ENCODE measurements at regions not wholly inside any gene's neighbourhood (a gene's known extent, or its start where the extent isn't known, plus 50 kb on each side); places are given as distances from the start of the nearest gene placed in this dataset.
A peak's percentile ranks its signal among the peaks of the same experiment; 100 is the strongest.

DNA sequence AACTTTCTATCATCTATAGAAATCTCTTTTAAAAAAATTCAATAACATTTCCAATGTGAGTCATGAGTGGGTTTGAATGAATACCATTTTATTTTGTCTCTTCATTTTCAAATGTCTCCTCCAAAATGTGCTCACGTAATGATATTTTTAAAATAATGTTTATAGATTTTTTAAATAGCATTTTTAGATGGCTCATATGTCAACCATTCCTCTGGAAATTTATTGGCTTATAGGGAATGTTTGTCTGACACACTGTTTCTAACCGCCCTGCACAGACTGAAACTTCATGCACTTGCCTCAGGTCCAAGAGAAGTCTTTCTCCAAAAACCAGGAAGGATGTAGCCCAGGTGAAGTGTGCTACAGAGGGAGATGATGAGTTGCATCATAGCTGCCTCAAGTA lies 88.8 kb upstream of the PLEKHG7 start:
- no peak for DNase-seq

DNA sequence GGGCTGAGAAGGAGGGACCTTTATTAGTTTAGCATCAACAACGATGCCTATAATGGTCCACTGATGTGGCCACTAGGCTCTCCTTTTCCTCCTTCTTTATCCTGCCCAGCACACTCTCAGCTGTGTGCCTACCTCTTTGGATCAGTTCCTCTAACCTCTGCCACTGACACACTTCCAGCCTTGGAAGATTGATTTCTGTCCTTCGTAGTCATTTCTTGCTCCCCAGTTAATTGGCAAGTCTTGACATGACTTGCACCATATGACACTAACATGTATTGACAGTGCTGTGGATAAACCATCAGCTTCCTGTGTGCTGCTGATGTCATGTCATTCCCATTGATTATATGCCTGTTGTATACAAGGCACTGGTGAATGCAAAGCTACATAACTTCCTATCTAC lies 90.2 kb upstream of the PLEKHG7 start:
- no peak for DNase-seq

DNA sequence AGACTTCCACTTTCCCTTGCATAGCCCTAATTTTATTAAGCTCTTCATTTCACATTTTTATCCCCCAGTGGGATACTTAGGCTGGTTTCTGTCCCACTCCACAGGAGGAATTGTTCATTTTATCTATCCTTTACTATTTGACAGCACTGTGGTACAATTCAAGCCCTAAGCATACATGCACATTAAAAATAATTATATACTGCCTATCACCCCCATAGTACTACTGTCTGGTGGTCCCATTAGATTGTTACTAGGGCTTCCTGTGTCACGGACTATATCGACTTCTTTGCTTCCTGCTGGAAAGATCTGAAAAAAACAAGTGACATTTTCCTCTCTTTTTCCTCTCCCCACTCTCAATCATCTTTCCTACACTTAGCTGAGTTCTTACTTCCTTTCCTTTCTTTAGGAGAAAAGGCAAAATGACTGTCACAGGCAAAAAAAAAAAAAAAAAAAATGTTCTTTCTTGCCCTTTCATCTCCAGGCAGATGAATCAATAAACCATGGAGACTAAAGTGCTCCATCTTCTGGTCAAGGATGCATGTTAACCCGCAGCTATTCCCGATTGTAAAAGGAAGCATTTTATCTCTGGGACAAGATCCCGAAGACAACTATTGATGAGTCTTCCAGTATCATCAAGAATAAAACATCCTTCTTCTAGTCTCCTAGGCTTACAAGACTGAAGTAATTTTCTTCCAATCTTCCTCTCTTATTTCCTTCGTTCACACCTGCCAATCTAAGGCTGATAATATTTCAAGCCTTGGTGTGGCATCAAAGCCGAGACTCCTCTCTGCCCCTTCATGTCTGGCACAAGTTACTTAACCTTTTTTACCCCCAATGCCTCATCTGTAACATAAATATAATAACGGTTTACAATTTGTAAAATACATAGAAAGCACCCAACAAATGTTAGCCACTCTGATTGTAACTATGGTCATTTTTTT lies 94.4 kb upstream of the PLEKHG7 start:
- DNase-seq, result peak; percentile 43

DNA sequence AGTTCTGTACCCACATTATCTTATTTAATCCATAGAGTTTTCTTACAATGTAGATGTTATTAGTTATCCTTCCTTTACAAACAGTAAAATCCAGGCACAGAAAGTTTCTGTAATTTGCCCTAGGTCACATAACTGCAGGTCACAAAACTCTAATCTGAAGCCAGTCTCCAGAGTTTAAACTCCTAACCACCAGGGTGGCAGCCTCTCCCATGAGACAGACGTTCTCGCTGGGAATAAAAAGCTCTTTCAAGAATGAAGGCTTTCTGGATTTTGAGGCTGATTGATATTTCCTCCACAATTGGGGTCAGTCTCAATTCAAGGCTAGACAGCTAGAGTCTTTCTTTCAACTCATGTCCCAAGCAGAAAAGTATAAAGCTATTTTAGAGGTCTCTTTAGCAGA lies 95.8 kb upstream of the PLEKHG7 start:
- no peak for DNase-seq

DNA sequence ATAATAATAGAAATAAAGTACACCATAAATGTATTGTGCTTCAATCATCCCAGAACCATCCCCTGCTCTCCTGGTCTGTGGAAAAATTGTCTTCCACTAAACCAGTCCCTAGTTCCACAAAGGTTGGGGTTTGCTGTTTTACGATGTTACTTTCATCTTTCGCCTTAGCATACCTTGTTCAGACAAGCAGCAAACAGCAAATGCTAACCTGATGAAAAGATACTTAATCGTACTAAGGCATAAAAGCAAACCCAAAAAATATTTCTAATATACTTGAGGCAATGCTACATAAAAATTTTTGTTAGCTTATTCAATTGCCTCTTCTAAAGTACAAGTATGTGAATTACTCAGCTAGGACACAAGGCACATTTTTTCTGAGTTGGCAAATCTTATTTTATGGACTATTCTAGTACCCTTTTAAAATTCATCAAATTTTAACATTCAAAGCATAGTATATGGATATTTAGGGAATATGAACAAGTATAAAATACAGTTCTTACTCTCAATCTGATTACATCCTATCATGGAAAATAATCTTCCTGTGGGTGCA lies 97.1 kb upstream of the PLEKHG7 start:
- DNase-seq, result no peak

DNA sequence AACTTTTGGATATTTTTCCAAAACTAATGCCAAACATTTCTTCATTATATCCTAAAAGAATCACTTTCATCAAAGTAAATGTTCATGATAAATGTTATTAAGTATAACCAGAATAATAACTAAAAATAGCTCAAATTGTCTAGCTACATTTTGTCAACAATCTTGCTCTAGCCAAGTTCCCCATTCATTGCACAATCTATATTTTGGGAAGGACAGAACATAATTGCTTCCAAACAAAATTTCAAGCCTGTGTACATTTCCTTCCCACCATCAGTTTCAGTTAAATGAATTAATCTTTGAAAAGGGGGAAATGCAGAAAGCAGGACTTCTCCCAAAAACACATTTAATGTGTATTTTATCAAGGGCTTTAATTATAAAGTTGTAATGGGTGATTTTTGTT lies 98.0 kb upstream of the PLEKHG7 start:
- DNase-seq, result no peak

DNA sequence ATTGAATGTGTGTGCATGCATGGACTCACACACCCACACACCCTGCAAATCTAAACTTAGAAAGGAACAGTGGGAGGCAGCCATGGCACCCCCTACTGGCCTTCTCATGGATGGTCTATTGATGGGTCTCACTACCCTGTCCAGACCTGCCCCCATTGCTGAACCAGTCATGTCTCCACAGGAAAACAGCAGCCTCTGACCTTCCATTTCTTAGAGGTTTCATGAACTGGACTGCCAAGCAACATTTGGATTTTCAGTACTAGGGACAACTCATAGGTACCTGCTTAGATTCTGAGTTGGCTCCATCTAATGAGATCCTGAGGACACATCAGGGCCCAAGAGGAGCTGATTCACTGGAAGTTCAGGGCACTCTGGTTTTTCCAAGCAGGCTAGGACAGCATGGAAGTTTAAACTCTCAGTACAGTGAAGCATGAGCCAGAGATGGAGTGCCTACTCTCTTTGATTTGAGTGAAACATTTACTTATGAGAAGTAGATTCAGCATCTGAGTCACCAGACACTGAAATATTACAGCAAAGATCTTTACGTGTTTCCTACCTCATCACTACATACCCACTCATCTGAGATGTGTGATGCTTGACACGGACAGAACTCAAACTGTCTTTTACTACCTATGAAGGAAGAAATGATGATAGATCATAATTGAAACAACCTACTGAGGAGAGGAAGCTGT lies 98.9 kb upstream of the PLEKHG7 start:
- no peak for DNase-seq

DNA sequence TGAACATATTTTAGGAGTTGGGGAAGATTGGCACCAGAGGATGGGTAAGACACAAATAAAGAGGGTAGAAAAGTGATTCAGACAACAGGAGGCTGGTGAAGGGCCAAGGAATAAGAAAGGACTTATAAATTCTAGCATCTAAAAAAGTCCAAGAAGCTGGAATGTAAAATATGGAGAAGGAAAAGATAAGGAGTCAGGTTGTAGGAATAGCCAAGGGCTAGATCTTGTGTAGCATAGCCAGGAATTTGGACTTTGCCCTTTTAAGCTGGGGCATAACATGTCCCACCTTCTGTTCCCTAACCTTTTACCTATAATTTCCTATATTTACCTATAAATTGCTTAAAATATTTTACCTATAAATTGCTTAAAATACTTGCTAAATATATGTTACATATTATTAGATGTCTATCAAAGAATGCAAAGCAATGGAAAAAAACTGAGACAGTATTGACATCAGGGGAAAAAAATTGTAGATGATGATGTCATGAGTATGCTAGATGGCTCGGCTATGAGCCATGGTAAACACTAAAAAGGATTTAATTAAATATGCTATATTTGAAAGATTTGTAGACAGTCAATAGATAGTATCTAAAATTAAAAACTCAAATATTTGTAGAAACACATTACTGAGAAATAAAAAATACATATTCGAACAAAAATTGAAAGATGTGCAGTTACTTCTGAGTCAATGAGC lies 99.7 kb upstream of the PLEKHG7 start:
- no peak for DNase-seq

DNA sequence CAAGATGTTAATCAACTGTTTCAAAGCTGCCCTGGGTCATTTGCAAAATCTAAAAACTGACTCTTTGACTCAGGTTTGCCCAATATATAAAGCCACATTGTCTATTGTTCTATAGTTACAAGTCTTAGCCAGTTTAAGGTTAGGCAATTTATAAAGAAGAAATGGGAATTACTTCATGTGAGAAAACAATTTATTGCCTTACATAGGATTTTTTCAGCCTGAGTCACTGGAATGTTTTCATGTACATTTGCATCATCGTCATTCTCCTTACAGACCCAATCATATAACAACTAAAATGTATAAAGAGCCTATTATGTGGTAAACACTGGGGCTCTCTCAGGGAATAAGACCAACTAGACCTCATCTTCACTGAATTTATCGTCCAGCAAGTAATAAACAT lies 100.3 kb upstream of the PLEKHG7 start:
- DNase-seq, result no peak

DNA sequence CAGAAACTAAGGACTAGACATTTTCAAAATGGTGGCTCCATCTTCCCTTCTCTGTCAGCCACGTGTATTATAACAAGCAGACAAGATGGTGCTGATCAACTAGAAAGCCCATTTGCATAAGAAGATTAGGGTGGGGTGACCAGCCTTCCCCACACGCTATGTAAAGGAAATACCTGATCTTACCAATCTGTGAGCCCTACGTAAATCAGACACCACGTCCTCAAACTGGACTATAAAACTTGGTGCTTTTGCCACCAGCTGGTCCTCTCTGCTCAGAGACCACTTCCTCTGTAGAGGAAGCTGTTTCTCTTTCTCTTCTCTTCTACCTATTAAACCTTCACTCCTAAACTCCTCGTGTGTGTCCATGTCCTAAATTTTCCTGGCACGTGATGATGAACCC lies 101.1 kb upstream of the PLEKHG7 start:
- DNase-seq, result no peak

DNA sequence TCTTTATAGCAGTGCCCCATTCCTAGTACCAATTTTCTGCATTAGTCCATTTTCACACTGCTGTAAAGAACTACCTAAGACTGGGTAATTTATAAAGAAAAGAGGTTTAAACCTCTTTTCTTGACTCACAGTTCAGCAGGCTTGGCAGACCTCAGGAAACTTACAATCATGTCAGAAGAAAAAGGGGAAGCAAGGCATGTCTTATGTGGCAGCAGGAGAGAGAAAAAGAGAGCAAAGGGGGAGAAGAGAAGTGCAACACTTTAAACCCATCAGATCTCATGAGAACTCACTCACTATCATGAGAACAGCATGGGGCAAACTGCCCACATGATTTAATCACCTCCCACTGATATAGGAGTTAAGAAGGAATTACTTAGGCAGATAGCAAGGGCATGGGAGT lies 101.6 kb upstream of the PLEKHG7 start:
- no peak for DNase-seq

DNA sequence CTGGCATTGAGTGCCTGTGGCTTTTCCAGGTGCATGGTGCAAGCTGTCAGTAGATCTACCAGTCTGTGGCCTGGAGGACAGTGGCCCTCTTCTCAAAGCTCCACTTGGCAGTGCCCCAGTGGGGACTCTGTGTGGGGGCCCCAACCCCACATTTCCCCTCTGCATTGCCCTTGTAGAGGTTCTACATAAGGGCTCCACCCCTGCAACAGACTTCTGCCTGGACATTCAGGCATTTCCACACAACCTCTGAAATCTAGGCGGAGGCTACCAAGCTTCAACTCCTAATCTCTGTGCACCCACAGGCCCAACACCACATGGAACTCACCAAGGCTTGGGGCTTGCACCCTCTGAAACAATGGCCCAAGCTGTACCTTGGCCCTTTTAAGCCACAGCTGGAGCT lies 102.7 kb upstream of the PLEKHG7 start:
- no peak for DNase-seq

DNA sequence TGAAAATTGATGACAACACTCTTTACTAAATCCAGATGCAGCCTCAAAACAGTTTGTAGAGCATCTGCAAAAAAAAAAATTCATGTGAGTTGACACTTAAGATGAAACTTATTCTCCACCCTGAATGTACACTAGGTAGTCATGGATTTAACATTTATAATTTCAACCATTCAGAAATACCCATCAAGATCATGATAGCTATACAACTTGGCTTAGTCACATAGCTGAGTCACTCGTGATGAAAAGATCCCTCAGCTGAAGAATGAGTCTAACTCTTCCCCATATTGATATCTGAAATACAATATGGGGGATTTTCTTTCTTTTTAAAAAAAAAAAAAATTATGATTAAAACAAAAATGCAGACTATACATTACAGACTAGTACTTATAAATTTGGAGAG lies 104.8 kb upstream of the PLEKHG7 start:
- DNase-seq, result no peak

DNA sequence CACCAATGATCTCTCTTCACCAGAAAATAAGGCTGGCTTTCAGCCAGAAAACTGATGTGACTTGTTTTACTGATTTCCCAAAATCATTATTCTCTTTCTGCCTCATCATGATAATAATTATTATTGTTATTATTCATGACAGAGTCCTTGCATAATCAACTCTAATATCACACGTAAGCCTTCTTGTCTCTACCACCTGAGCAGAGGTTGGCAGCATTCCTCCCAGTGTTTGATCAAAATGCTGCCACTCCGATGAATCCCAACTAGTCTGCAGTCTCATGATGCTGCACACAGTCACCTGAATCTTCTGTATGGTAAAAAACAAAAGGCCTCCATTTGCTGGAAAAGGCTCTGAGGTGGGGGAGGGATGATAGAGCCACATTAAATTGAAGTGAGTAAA lies 105.7 kb upstream of the PLEKHG7 start:
- no peak for DNase-seq

DNA sequence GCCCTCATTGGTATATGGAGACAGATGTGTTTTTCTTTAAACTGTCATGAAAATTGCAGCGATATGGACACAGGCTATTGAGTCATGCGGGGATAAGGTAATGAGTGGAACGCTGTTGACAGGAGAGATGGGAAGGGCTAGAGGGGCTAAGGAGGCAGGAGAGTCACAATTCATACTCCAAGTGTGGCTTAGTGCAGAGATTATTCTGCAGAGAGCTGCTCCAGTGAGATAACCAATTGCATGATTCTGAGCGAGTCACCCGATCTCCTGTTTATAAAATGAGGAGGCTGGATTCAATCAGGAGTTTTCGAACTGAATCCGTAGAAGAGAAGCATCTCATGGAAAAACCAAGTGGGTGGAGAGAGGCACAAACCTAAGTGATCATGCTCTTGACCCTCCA lies 106.4 kb upstream of the PLEKHG7 start:
- no peak for DNase-seq

DNA sequence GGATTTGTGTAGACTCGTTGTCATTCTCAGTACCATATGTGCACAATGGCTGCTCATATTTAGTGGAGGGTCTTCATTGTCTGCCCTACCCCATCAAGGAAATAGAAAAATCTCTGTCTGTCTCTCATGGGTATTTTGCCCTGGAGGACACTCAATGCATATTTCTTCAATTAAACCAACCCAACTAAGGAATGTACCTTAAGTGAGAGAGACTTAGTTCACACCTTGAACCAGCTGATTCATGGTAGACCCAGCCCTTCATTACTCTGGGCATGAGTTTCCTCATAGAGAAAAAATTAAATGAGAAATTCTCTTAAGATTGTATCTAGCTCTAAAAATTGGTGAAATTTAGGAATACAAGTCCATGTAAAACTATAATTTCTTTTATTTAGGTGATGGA lies 107.1 kb upstream of the PLEKHG7 start:
- no peak for DNase-seq

DNA sequence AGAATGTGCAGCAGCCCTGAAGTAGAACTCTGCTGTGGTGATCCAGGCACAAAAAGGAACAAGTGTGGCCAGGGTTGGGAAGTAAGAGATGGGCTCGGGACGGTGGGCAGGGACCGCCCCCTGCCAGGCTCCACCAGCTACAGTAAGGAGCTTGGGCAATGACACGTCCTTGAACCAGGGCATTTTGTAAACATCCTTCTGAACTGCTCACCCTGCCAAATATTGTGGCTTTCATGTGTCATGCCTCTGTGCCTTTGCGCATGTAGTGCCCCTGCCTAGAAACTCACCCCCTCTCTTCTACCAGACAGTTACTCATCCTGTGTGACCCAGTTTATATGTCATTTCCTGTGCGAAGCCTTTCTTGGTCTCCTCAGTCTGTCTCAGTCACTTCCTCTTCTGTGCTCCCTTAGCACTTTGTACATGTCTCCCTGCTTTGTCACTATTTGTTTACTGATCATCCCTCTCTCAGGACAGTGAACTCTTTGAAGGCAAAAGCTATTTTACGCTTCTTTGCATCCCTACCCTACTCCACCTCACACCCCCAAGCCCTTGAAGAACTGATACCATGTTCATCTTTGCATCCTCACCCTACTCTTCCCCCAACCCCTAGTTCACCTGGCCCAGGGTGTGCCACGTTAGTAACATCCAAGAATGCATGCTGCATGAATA lies 108.9 kb upstream of the PLEKHG7 start:
- peak; percentile 95 for DNase-seq

DNA sequence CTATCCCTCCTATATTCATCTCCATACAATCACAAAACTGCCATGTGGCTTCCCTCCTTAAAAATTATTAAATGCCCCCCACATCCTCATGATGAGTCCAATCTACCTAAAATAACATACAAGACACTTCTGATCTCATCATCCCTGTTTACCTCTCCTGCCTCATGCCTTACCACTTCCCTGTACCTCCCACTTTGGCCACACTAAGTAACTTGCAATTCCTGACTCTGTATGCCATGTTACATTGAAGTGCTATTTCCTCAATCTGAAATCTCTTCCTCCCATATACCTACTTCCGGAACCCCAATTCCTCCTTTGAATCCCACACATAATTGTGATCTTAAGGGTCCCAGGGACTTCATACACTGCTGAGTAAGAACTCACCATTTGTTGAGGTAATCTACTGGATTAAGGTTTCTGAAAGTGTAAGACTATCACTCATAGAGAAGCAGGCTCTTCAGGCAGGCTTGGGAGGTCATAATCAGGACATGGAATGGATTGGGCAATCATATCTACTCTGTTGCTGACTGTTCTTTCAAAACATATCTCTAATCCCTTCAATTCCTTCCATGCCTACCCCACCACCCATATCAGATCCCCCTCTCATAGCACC lies 117.6 kb upstream of the PLEKHG7 start:
- DNase-seq, result no peak

DNA sequence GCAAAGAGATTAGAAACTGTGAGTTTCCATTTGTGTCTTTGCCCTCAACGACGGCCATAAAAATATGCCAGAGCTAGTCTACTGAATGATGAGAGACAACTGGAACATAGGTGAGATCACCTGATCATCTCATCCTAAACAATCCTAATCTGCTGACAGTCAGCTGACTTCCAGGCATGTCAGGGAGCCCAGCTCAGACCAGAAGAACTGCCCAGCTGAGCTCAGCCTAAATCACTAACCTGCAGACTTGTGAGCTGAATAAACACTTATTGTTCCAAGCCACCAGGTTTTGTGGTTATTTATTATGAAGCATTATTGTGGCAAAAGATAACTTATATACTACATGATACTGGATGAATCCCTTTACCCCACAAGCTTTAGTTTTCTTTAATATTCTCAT lies 118.9 kb upstream of the PLEKHG7 start:
- no peak for DNase-seq

DNA sequence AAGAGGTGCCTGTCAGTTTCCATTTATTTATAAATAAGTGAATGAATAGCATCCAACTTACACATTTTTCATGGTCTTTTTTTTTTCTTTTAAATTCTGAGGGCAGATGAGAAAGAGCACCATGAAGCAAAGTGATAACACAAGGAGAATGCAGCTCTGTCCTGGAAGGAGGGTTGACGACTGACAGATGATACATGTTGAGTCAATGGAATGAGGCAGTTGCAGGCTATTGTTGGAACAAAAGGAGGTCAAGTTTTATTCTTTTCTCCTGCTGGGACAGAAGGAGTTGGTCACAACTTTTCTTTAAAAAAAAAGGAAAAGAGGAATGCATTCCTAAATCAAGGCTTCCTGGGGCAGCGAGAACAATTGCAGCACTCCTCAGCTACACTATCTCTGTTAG lies 119.9 kb upstream of the PLEKHG7 start:
- no peak for DNase-seq

DNA sequence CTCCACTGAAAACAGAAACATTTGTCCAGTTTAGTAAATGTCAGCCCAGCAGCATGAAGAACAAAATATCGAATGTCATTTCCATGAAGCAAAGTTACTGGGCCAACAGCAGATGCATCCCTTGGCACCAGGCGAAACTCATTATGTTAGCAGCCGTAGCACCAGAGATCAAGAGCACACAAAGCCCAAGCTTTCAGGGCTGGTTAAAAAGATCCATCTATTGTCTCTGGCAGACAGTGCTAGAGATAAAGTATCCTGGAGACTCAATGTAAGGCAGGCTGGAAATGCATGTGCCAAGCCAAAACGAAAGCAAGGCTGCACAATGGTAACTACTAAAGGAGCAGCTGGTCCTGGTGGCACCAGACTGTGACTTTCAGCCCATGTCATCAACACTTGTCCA lies 120.3 kb upstream of the PLEKHG7 start:
- DNase-seq, result no peak

DNA sequence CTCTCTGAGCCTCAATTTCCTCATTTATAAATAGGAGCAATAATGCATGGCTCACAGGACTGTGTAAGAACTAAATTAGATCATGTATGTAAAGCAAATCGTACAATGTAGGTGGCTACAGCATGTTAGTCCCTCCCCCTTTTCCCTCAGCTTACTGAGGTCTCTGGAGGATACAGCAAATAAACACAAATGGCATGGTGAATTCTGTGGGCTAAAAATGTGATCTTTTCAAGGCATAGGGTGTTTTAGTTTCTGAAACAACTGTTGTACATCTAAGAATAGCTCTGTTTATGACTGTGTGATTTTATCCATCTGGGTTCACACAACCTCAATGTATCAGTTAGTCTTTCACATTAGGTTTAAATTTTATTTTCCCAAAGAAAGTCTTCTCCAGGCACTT lies 121.2 kb upstream of the PLEKHG7 start:
- no peak for DNase-seq

Measured in CD4-positive, alpha-beta T cell treated with Interleukin-21 for 1 hour (primary cell).